Neural progenitor cell (in vitro differentiated cells): ENCODE measurements at regions not wholly inside any gene's neighbourhood (a gene's known extent, or its start where the extent isn't known, plus 50 kb on each side); places are given as distances from the start of the nearest gene placed in this dataset.

Experiments used
- EZH2 ChIP-seq: fragments of 200-600 bp; sonication (generic); IDR thresholded peaks from 2 replicates; pipeline ENCODE4 v1.6.1; 2017; ENCODE audit warnings: antibody characterized with exemption, mild to moderate bottlenecking, moderate library complexity
- EZH2phosphoT487 ChIP-seq: fragments of 200-600 bp; sonication (generic); IDR thresholded peaks from 2 replicates; pipeline ENCODE4 v1.6.1; 2017; ENCODE audit warnings: antibody characterized with exemption
- TF ChIP-seq, protein P1 (sequence below): fragments of 200-600 bp; sonication (generic); IDR thresholded peaks from 2 replicates; pipeline ENCODE4 v1.5.1; 2017; ENCODE audit warnings: antibody characterized with exemption, mild to moderate bottlenecking

DNA sequence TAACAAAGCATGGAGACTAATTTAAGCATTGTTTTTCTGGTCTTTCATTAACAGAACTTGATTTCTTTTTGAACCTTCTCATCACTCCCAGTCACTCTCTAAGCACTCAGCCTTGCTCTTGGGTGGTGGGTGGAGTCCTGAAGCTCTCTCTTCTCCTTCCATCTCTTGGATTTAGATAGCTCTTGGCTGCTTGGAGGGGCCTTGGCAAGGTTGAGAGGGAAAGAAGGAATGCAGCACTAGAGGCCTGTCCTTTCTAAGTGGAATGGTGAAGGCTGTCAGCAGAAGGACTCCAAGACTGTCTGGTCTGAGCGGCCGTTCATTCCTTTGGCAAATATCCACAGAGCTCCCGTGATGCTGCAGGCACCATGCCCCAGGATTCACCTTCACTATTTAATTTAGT, 168.6 kb upstream of the E2F8 start:
- TF ChIP-seq, protein P1, sequence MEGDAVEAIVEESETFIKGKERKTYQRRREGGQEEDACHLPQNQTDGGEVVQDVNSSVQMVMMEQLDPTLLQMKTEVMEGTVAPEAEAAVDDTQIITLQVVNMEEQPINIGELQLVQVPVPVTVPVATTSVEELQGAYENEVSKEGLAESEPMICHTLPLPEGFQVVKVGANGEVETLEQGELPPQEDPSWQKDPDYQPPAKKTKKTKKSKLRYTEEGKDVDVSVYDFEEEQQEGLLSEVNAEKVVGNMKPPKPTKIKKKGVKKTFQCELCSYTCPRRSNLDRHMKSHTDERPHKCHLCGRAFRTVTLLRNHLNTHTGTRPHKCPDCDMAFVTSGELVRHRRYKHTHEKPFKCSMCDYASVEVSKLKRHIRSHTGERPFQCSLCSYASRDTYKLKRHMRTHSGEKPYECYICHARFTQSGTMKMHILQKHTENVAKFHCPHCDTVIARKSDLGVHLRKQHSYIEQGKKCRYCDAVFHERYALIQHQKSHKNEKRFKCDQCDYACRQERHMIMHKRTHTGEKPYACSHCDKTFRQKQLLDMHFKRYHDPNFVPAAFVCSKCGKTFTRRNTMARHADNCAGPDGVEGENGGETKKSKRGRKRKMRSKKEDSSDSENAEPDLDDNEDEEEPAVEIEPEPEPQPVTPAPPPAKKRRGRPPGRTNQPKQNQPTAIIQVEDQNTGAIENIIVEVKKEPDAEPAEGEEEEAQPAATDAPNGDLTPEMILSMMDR: no peak
- no peak for TF ChIP-seq EZH2phosphoT487
- TF ChIP-seq EZH2: no peak
